ENCODE measurements at regions not wholly inside any gene's neighbourhood (a gene's known extent, or its start where the extent isn't known, plus 50 kb on each side); places are given as distances from the start of the nearest gene placed in this dataset.
"Not testable (repeated sequence)": the region's sequence is repeated elsewhere in the genome, so short reads cannot be mapped to it uniquely, and the experiment has no call there.

GRCh38 chr20:22826306-22827230 is 208.5 kb upstream of the SSTR4 start:
- no peak overlapping the region for H3K4me3 ChIP-seq (ENCODE audit: low read length)
- H4K20me1 ChIP-seq (ENCODE audit: insufficient read depth, low read length): no peaks in the 10 kb centered on the region
- H3K4me2 ChIP-seq (ENCODE audit: low read length): no peak overlapping the region
- no peaks in the 10 kb centered on the region for H3K4me1 ChIP-seq (ENCODE audit: low read length)
- H3K27me3 ChIP-seq (ENCODE audit: low read depth, low read length): no peaks in the 10 kb centered on the region
- no peaks in the 10 kb centered on the region for H3K36me3 ChIP-seq (replicated peaks; ENCODE audit: low read depth, low read length)
- no peak overlapping the region for H3K27ac ChIP-seq (ENCODE audit: low read length)
- H3K9ac ChIP-seq (ENCODE audit: low read length): no peak overlapping the region
- TF ChIP-seq EZH2phosphoT487 (IDR thresholded peaks at IDR 0.05; ENCODE audit: low read depth) (no peak), CTCF (IDR thresholded peaks at IDR 0.05; ENCODE audit: low read depth, low read length) (no peak)
- no peak overlapping the region for H2AFZ ChIP-seq (ENCODE audit: low read depth, low read length)
- no peaks in the 10 kb centered on the region for H3K79me2 ChIP-seq (ENCODE audit: low read length)
- no peaks in the 10 kb centered on the region for H3K9me3 ChIP-seq (ENCODE audit: insufficient read depth, low read length)

DNA sequence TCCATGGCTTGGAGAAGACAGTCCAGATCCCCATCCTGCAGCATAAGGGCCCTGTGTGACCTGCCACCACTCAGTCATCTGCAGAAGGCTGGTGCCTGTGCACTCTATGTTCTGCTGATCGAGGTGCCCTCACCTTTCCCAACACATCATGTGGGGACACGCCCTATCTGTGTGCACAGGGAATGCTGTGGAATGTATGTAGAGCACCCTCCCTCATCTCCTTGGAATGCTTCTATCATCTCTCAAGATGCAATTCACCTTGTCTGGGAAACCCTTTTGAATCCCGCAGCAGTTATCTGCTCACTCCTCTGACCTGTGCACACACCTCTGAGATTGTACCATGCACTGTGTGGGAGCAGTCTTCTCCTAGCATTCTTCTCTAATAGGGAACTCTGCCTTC is 207.2 kb upstream of the SSTR4 start:
- no peak overlapping the region for H3K4me3 ChIP-seq (ENCODE audit: low read length)
- no peaks in the 10 kb centered on the region; the same call in 1 of the 2 replicates for H3K27me3 ChIP-seq (ENCODE audit: low read depth, low read length)
- H3K27ac ChIP-seq (ENCODE audit: low read length): no peak overlapping the region
- no peaks in the 10 kb centered on the region for H3K79me2 ChIP-seq (ENCODE audit: low read length)
- TF ChIP-seq CTCF (IDR thresholded peaks at IDR 0.05; ENCODE audit: low read depth, low read length): no peak
- TF ChIP-seq EZH2phosphoT487 (IDR thresholded peaks at IDR 0.05; ENCODE audit: low read depth): no peak
- H3K9me3 ChIP-seq (ENCODE audit: insufficient read depth, low read length): no peaks in the 10 kb centered on the region
- H3K9ac ChIP-seq (ENCODE audit: low read length): no peak overlapping the region
- H4K20me1 ChIP-seq (ENCODE audit: insufficient read depth, low read length): no peaks in the 10 kb centered on the region
- no peaks in the 10 kb centered on the region for H3K4me1 ChIP-seq (ENCODE audit: low read length)
- no peak overlapping the region for H2AFZ ChIP-seq (ENCODE audit: low read depth, low read length)
- H3K4me2 ChIP-seq (ENCODE audit: low read length): no peak overlapping the region
- no peaks in the 10 kb centered on the region for H3K36me3 ChIP-seq (replicated peaks; ENCODE audit: low read depth, low read length)

GRCh38 chr20:22829356-22829755 is 205.8 kb upstream of the SSTR4 start:
- no peaks in the 10 kb centered on the region for H3K36me3 ChIP-seq (replicated peaks; ENCODE audit: low read depth, low read length)
- no peak overlapping the region for H3K4me2 ChIP-seq (ENCODE audit: low read length)
- TF ChIP-seq CTCF (IDR thresholded peaks at IDR 0.05; ENCODE audit: low read depth, low read length) (no peak), EZH2phosphoT487 (IDR thresholded peaks at IDR 0.05; ENCODE audit: low read depth) (no peak)

DNA sequence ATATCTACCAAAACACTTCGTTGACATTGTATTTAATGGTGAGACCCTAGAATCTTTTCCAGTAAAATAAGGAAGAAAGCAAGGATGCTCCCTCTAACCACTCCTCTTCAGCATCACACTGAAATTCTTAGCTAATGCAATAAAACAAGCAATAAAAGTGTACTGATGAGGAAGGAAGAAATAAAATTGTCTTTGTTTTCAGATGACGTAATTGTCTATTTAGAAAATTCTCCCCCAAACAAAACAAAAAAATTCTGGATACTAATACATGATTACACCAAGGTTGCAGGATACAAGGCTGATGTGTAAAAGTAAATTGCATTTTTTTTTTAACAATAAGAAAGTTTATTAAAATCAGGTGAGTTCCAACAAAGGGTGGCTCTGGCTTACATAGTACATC is 205.0 kb upstream of the SSTR4 start:
- H3K36me3 ChIP-seq (replicated peaks; ENCODE audit: low read depth, low read length): no peaks in the 10 kb centered on the region
- no peak overlapping the region for H3K9ac ChIP-seq (ENCODE audit: low read length)
- no peak for TF ChIP-seq CTCF (IDR thresholded peaks at IDR 0.05; ENCODE audit: low read depth, low read length)
- no peaks in the 10 kb centered on the region for H3K9me3 ChIP-seq (ENCODE audit: insufficient read depth, low read length)
- no peak overlapping the region for H2AFZ ChIP-seq (ENCODE audit: low read depth, low read length)
- no peak overlapping the region for H3K4me3 ChIP-seq (ENCODE audit: low read length)
- peaks cover 11% of the 10 kb centered on the region; the same call in 1 of the 2 replicates for H3K27me3 ChIP-seq (ENCODE audit: low read depth, low read length)
- no peak overlapping the region for H3K4me2 ChIP-seq (ENCODE audit: low read length)
- no peaks in the 10 kb centered on the region for H3K4me1 ChIP-seq (ENCODE audit: low read length)
- H3K27ac ChIP-seq (ENCODE audit: low read length): no peak overlapping the region
- no peaks in the 10 kb centered on the region for H3K79me2 ChIP-seq (ENCODE audit: low read length)
- no peaks in the 10 kb centered on the region for H4K20me1 ChIP-seq (ENCODE audit: insufficient read depth, low read length)

More at GRCh38 chr20:22829356-22829755, 205.8 kb upstream of the SSTR4 start:
- H4K20me1 ChIP-seq (ENCODE audit: insufficient read depth, low read length): no peaks in the 10 kb centered on the region
- no peaks in the 10 kb centered on the region for H3K4me1 ChIP-seq (ENCODE audit: low read length)
- H3K4me3 ChIP-seq (ENCODE audit: low read length): no peak overlapping the region
- H3K27me3 ChIP-seq (ENCODE audit: low read depth, low read length): peaks cover 11% of the 10 kb centered on the region; the same call in 1 of the 2 replicates
- H3K27ac ChIP-seq (ENCODE audit: low read length): no peak overlapping the region
- H2AFZ ChIP-seq (ENCODE audit: low read depth, low read length): no peak overlapping the region
- H3K9ac ChIP-seq (ENCODE audit: low read length): no peak overlapping the region
- no peaks in the 10 kb centered on the region for H3K9me3 ChIP-seq (ENCODE audit: insufficient read depth, low read length)
- H3K79me2 ChIP-seq (ENCODE audit: low read length): no peaks in the 10 kb centered on the region

DNA sequence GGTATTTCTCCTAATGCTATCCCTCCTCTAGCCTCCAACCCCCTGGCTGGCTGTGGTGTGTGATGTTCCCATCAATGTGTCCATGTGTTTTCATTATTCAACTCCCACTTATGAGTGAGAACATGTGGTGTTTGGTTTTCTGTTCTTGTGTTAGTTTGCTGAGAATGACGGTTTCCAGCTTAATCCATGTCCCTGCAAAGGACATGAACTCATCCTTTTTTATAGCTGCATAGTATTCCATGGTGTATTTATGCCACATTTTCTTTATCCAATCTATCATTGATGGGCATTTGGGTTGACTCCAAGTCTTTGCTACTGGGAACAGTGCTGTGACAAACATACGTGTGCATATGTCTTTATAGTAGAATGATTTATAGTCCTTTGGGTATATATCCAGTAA is 204.4 kb upstream of the SSTR4 start:
- peaks cover 15% of the 10 kb centered on the region; the same call in 1 of the 2 replicates for H3K27me3 ChIP-seq (ENCODE audit: low read depth, low read length)
- H3K4me2 ChIP-seq (ENCODE audit: low read length); H2AFZ ChIP-seq (ENCODE audit: low read depth, low read length); H3K9ac ChIP-seq (ENCODE audit: low read length); H3K4me1 ChIP-seq (ENCODE audit: low read length); H3K4me3 ChIP-seq (ENCODE audit: low read length); H3K9me3 ChIP-seq (ENCODE audit: insufficient read depth, low read length); H4K20me1 ChIP-seq (ENCODE audit: insufficient read depth, low read length); H3K27ac ChIP-seq (ENCODE audit: low read length); H3K79me2 ChIP-seq (ENCODE audit: low read length); H3K36me3 ChIP-seq (replicated peaks; ENCODE audit: low read depth, low read length): not testable (repeated sequence)

Data from OCI-LY3 (cell line).